GM12865 (cell line): ENCODE measurements at regions not wholly inside any gene's neighbourhood (a gene's known extent, or its start where the extent isn't known, plus 50 kb on each side); places are given as distances from the start of the nearest gene placed in this dataset.

ENCODE experiments used
- DNase-seq: peaks from one replicate; pipeline ENCODE4 v3.0.0; 2010; ENCODE audit warnings: low read depth
- H3K4me3 ChIP-seq: 2 replicates; pipeline ENCODE4 v1.5.1; 2011; ENCODE audit warnings: mild to moderate bottlenecking, low read depth, low read length, control low read depth
- TF ChIP-seq, protein P1 (sequence below): IDR thresholded peaks from 2 replicates; pipeline ENCODE4 v1.5.1; 2011; ENCODE audit warnings: low read length, control low read depth, low read depth, inconsistent platforms; ENCODE audit not compliant: insufficient read depth; ENCODE audit errors: missing control alignments

DNA sequence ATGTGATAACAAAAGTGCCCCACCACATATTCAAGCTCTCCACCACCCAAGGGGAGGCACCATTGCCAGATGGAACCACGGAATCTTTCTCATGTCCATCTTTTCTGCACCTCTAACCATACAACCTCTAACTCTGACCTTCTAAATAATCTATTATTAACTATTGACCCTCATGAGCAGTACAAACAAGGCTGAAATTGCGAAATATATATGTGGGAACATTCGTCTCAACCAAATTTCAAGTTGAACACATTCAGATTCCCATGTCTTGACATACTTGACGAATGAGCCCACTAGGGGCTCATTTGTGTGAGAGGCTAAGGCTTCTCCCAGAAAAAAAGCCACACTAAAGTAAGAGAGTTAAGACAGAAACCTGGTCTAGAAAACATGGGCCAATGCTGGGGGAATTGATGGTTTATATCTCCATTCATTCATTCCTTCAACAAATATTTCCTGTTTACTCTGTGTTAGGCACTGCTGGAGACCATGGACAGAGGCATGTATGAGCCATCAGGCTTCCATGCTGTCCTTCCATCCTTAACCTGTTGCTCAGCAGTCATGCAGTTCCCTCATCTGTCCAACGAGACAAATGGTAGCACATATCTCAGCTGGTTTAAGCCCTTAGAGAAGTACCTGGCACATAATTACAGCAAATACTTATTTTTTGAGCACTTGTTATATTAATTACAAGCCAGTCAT is 130.4 kb downstream of the ESM1 start:
- TF ChIP-seq, protein P1, sequence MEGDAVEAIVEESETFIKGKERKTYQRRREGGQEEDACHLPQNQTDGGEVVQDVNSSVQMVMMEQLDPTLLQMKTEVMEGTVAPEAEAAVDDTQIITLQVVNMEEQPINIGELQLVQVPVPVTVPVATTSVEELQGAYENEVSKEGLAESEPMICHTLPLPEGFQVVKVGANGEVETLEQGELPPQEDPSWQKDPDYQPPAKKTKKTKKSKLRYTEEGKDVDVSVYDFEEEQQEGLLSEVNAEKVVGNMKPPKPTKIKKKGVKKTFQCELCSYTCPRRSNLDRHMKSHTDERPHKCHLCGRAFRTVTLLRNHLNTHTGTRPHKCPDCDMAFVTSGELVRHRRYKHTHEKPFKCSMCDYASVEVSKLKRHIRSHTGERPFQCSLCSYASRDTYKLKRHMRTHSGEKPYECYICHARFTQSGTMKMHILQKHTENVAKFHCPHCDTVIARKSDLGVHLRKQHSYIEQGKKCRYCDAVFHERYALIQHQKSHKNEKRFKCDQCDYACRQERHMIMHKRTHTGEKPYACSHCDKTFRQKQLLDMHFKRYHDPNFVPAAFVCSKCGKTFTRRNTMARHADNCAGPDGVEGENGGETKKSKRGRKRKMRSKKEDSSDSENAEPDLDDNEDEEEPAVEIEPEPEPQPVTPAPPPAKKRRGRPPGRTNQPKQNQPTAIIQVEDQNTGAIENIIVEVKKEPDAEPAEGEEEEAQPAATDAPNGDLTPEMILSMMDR = no peak

GRCh38 chr5:54852007-54852406 is 133.4 kb downstream of the ESM1 start:
- TF ChIP-seq, protein P1 = no peak
- no peak for DNase-seq

More for the DNA sequence above, 130.4 kb downstream of the ESM1 start:
- no peak for DNase-seq
- no peak overlapping the region for H3K4me3 ChIP-seq

GRCh38 chr5:54851449-54851848 is 133.9 kb downstream of the ESM1 start:
- no peak for DNase-seq
- H3K4me3 ChIP-seq = no peak overlapping the region
- TF ChIP-seq, protein P1 = no peak

More at GRCh38 chr5:54852007-54852406, 133.4 kb downstream of the ESM1 start:
- no peak overlapping the region for H3K4me3 ChIP-seq

GRCh38 chr5:54848581-54848980 is 136.8 kb downstream of the ESM1 start:
- no peak for DNase-seq
- TF ChIP-seq, protein P1 = no peak
- no peak overlapping the region for H3K4me3 ChIP-seq

GRCh38 chr5:54845567-54845941 is 139.8 kb downstream of the ESM1 start:
- no peak for DNase-seq
- no peak overlapping the region for H3K4me3 ChIP-seq
- TF ChIP-seq, protein P1 = no peak

DNA sequence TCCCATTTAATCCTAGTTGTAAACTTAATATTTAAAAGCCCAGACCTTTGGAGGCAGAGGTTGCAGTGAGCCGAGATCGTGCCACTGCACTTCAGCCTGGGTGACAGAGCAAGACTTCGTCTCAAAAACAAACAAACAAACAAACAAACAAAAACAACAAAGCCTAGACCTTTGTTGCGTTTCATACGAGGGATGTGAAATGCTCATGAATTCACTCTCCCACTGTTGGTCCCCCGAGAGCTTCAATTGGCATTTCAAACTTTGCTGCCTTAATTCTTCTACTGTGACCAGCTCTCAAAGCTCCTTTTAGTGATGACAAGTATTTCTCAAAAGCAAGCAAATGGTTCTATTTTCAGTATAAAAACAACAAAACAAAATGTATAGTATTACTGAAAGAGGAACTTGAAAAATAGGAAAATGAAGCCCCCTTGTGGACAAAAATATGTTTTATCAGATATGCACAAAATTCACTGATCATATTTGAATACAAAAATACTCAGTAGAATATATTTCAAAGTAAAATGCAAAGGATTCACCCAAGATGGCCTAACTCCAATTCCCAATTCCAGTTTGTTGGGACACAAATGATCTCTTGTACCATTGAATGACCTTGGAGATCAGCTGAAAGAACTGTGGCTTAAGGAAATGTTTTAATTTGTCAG is 140.4 kb downstream of the ESM1 start:
- no peak overlapping the region for H3K4me3 ChIP-seq
- TF ChIP-seq, protein P1 = peak; percentile 28
- DNase-seq = peak; percentile 49
